ENCODE measurements at regions not wholly inside any gene's neighbourhood (a gene's known extent, or its start where the extent isn't known, plus 50 kb on each side); places are given as distances from the start of the nearest gene placed in this dataset.

GRCh38 chr14:86279405-86279804 is 749.5 kb downstream of the FLRT2 start:
- TF ChIP-seq ZFX (IDR thresholded peaks at IDR 0.05), result no peak
- no peak overlapping the region for H3K27ac ChIP-seq

- TF ChIP-seq ZFX (IDR thresholded peaks at IDR 0.05), result no peak
- TF ChIP-seq CTCF (conservative IDR thresholded peaks at IDR 0.05), result no peak
- no peak overlapping the region for H3K27ac ChIP-seq
These were observed 728.0 kb downstream of the FLRT2 start for GRCh38 chr14:86257973-86258372.

GRCh38 chr14:86243158-86243557 is 713.2 kb downstream of the FLRT2 start:
- TF ChIP-seq ZFX (IDR thresholded peaks at IDR 0.05), result no peak
- no peak for TF ChIP-seq CTCF (conservative IDR thresholded peaks at IDR 0.05)
- no peak overlapping the region for H3K27ac ChIP-seq

GRCh38 chr14:86237733-86238132 is 707.8 kb downstream of the FLRT2 start:
- no peak for TF ChIP-seq ZFX (IDR thresholded peaks at IDR 0.05)
- no peak for TF ChIP-seq CTCF (conservative IDR thresholded peaks at IDR 0.05)
- H3K27ac ChIP-seq, result no peak overlapping the region

GRCh38 chr14:86221755-86222154 is 691.8 kb downstream of the FLRT2 start:
- H3K27ac ChIP-seq, result no peak overlapping the region
- TF ChIP-seq CTCF (conservative IDR thresholded peaks at IDR 0.05), result no peak
- TF ChIP-seq ZFX (IDR thresholded peaks at IDR 0.05), result no peak

- H3K27ac ChIP-seq, result no peak overlapping the region
- TF ChIP-seq ZFX (IDR thresholded peaks at IDR 0.05) (no peak), CTCF (conservative IDR thresholded peaks at IDR 0.05) (no peak)
These were observed 691.1 kb downstream of the FLRT2 start for GRCh38 chr14:86221000-86221399.

GRCh38 chr14:86217523-86217922 is 687.6 kb downstream of the FLRT2 start:
- H3K27ac ChIP-seq, result no peak overlapping the region
- TF ChIP-seq ZFX (IDR thresholded peaks at IDR 0.05) (no peak), CTCF (conservative IDR thresholded peaks at IDR 0.05) (peak; percentile 14)

GRCh38 chr14:86203843-86204242 is 673.9 kb downstream of the FLRT2 start:
- H3K27ac ChIP-seq, result no peak overlapping the region
- TF ChIP-seq CTCF (conservative IDR thresholded peaks at IDR 0.05) (no peak), ZFX (IDR thresholded peaks at IDR 0.05) (no peak)

All from C4-2B (cell line).